ENCODE measurements at regions not wholly inside any gene's neighbourhood (a gene's known extent, or its start where the extent isn't known, plus 50 kb on each side); places are given as distances from the start of the nearest gene placed in this dataset.
A peak's percentile ranks its signal among the peaks of the same experiment; 100 is the strongest.

DNA sequence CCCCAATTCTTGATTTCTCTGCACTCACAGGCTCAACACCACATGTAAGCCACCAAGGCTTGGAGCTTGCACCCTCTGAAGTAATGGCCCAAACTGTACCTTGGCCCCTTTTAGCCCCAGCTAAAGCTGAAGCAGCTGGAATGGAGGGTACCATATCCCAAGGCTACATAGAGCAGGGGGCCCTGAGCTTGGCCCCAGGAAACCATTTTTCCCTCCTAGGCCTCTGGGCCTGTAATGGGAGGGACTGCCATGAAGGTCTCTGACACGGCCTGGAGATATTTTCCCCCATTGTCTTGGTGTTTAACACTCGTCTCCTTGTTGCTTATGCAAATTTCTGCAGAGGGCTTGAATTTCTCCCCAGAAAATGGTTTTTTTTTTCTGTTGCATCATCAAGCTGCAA is 69.7 kb downstream of the SKA1 start:
- no peak for DNase-seq

DNA sequence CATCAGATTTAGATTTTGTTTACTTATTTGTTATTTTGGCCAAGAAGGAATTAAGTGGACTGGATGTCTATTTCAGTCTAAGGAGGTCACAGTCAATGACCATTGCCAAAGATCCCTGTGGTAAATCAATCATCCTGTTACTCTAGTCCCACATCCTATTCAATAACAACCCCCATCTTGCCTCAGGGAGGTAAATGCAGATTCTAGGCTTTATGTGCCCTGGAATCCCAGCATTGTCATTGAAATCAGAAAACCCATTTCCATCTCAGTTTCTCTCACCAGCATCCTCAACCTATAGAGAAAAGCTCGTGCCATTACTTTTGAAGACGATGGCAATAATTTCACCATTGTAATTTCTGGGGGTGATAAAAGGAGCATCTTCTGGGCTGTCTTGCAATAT is 71.8 kb downstream of the SKA1 start:
- no peak for DNase-seq

DNA sequence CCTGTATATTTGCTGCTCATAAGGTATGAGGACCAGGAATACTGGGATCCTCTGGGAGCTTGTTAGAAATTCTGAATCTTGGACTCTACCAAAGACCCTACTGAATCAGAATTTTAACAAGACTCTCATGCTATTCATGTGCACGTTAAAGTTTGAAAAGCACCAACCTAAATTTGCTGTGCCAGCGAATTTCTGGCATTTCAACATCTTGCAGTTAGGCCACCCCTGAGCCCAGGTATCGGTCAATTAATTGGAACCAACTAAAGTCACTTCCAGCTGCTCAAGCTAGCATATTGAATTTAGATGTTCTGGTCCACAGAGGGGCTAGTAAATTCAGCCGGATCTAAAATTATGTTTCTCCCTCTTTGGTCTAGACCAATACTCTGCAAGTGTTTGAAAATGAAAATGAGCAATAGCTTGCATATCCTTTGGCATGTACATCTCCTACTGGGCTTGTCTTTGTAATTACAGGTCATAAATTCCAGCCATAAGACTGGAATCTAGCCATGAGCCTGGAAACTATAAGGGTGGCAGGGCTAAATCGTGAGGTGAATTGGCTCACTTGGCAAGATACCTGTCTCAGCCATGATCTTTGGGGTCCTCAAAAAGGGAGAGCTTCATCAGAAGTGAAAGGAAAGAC is 72.4 kb downstream of the SKA1 start:
- no peak for DNase-seq

DNA sequence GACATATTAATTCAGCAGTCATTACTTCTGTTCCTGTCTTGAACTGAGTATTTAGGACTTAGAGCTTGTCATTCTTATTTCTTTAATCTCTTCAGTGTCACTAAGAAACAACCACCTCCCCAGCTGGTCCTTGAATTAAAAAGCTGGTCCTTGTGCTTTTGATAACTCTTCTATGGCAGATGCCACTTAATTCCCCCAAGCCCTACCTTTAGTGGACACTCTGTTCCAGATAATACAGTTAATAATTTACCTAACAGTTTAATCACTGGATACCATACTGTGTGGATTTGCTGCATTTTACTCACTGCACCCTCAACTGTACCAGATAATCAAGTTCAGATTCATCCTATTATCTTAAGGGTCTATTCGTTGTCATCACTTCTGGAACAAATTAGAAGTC is 73.1 kb downstream of the SKA1 start:
- DNase-seq = no peak

DNA sequence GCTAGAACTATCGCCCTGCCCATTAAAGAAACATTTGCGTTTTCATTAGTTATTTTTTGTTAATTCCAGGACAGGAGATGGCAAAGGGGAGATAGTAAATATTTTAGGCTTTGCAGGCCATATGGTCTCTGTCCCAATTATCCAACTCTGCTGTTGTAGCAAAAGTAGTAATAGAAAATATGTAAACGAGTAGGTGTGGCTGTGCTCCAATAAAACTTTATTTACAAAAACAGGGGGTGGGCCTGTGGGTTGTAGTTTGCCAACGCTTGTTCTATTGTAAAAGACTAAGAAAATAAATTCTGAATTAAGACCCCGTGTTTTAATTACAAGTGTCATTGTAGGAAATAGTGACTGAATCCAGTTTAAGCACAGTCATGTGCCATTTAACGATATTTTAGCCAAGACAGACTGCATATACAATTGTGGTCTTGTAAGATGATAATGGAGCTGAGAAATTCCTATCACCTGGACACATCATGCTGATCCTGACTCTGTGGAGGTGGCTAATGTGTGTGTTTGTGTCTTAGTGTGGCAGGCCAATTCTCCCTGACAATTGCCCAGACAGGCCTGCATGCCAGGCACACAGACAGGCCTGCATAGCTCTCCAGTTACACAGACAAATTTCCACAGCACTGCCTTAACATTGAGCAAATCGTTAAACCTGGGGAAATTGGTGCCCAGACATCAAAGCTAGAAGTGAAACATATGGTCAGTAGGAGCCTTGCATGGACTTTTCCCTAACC is 76.4 kb downstream of the SKA1 start:
- no peak for DNase-seq

DNA sequence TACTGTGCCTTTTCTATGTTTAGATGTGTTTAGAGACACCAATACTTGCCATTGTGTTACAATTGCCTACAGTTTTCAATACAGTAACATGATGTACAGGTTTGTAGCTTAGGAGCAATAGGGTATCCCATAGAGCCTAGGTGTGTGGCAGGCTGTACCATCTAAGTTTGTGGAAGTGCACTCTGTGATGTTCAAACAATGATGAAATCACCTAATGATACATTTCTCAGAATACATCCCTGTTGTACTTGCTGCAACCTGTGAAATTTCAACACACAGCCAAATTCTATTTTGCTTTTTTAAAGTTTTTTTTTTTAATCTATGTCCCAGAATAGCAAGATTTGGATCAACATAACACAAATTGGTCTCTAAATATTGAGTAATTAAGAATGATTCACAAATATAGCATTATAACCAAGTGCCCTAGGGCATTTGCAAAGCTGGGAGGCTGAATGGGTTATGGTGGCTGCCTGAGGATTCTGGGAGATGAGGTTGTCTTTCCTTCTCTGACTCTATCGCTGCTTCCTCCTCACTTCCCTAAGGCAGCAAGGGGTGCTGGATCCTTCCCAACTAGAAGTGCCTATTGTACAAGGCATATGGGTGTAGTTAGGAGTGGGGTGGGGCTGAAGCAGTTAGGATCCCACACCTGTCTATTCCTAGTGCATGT is 78.3 kb downstream of the SKA1 start:
- no peak for DNase-seq

DNA sequence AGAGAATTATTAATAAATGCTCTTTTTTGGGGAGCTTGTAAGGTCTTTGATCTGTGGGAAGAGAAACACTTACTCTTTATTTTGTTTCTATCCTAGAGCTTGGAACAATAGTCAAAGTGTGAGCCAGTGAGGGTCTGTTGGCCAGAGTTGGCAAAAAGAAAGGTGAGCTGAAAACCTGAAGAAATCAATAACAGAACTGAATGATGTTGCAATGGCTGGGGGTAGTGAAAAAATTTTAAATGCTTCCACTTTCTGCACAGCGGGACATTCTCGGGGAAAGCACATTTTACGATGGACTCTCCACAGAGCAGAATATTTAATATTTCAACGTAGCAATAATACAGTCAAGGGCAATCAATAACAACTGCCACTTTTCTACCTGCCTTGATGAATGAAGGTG is 78.9 kb downstream of the SKA1 start:
- no peak for DNase-seq

DNA sequence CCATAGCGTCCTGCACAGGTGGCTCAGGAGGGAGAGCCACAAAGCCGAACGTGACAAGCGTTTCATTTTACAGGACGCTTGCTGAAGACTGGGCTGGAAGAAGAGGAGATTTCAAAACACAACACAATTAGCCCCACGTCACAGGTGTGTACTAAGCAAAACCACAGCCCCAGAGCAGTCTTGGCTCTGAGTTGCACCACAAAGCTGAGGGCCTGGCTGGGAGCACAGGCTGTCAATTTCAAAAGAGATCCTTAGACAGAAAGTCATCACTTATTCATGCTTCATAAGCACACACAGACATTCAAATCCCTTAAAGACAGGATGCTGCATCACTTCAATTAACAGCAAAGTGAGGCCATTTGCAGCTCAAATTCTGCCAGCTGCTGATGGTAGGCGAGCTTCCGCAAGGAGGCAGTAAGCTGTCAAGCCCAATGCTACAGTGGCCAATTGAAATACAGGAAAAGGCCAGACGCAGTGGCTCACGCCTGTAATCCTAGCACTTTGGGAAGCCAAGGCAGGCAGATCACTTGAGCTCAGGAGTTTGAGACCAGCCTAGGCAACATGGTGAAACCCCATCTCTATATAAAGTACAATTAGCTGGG is 79.6 kb downstream of the SKA1 start:
- no peak for DNase-seq

DNA sequence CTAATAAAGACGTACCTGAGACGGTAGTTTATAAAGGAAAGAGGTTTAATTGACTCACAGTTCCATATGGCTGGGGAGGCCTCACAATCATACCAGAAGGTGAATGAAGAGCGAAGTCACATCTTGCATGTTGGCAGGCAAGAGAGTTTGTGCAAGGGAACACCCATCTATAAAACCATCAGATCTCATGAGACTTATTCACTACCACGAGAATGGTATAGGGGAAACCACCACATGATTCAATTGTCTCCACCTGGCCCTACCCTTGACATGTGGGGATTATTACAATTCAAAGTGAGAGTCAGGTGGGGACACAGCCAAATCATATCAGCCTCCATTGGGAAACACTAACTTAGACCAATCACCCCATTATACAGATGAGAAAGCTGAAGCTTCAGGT is 81.4 kb downstream of the SKA1 start:
- DNase-seq = no peak

DNA sequence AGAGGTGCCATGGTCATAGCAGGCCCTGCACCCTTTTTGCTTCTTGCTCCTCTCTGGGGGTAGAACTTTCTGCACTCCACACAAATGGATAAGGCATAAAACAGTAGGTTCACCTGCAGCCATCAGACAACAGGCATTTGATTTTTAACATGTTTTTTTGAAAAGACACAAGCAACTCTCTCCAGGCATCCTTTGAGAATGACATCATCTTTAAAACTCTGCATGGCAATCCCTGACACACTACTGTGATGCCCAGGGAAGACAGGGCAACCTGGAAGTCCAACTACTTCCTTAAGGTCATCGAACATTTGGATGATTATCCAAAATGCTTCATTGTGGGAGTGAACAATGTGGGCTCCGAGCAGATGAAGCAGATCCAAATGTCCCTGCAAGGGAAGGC is 82.8 kb downstream of the SKA1 start:
- no peak for DNase-seq

DNA sequence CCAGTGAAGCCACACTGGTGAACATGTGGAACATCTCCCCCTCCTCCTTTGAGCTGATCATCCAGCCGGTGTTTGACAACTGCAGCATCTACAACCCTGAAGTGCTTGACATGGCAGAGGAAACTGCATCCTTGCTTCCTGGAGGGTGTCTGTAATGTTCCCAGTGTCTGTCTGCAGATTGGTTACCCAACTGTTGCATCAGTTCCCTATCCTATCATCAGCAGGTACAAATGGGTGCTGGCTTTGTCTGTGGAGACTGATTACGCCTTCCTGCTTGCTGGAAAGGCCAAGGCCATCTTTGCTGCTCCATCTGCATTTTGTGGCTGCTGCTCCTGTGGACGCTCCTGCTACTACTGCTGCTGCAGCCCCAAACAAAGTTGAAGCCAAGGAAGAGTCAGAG is 83.5 kb downstream of the SKA1 start:
- DNase-seq = no peak

DNA sequence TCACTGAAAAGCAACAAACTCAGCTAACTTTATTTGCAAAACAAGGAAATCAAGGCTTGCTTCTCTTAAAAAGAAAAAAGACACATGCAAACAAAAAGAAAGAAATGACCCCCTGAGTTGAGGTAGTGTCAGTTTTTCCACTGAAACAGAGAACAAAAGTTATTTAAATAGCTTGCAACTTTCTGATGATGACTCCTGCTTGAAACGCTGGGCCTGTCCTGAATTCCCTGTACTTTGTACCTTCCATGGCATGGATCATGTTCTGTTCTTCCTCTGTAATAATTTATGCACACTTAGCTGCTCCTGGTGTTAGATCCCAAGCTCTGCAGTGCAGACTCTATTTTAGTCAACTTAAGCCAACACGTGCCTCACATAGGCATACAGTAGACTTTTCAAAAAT is 84.0 kb downstream of the SKA1 start:
- no peak for DNase-seq

DNA sequence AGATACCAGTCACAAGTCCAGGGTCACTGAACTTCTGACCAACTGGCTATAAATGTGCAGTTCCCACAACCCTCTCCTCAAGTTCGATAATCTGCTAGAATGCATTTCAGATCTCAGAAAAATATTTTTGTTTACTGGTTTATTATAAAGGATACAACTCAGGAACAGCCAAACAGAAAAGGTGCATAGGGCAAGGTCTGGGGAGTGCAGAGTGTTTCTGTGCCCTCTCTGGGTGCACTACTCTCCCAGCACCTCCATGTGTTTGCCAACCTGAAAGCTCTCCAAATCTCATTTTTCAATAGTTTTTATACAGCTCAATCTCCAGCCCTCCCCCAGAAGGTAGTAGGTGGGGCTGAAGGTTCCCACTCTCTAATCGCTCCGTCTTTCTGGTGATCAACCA is 85.2 kb downstream of the SKA1 start:
- no peak for DNase-seq

DNA sequence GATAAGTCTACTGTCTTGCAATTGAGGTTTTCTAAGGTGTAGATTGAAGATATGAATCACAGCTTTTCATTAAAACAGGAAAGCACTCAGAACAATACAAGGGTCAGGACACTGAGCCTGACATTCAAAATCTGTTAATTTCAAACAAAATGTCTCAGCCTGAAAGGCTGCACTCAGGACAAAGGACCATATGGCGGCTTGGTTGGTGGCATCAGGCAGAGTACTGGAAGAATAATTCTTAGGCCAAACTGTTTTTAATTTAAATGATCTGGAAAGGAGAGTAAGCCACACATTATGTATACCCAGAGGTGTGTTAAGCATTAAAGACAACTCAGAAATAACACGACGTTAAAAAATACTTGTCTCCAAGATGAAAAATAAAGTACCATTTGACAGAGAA is 85.9 kb downstream of the SKA1 start:
- DNase-seq = no peak

DNA sequence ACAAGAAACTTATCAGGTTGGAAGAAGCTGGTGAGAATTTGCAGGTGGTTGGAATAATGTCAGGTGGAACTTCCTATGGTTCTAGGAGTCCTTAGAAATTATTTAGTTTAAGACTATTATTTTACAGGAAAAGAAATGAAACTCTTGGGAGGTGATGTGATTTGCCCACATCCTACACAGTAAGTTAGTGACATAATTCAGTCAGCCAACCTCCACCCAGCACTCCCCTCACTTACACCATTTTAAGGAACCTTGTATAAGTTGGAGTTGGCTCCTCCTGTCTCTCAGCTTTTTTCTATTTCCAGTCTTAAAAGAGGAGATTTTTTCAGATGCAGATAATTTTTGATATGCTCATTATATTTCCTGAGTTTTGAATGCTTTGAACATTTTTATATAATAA is 86.4 kb downstream of the SKA1 start:
- no peak for DNase-seq

DNA sequence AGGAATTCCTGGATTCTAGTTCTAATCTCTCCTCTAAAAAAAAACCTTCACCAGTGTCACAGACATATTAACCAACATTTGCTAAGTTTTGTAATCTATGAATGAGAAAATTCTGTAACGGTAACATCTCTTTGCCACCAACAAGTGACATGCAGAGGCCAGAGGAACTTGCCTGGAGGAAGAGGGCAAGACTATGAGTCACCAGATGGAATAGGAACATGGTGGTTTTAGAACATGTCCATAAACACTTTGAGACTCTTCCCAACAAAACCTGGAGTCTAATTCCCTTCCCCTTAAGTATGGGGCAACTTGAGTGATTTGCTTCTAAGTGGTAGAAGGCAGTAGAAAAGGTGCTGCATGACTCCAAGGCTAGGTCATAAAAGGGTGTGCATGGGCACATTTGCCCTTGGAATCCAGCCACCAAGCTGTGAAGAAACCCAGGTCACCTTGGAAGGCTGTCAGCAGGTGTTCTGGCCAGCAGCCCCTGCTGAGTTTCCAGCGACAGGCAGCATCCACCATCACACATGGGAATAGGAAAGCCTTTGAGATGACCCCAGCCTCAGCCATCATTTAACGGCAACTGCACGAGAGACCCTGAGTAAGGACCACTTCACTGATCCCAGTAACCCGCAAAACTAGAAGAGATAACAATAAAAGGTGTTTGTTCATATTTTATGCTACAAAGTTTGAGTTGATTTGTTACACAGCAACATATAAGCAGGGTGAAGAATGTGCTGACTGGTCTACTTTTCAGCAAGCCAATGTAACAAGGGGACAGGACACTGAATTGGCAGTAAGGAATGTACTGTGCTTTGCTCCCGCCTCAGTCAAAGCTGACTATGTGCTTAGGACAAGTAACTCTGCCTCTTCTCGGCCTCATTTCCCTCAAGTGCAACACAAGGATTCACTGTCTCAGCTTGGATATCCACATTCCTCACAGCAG is 90.6 kb downstream of the SKA1 start:
- DNase-seq = no peak

DNA sequence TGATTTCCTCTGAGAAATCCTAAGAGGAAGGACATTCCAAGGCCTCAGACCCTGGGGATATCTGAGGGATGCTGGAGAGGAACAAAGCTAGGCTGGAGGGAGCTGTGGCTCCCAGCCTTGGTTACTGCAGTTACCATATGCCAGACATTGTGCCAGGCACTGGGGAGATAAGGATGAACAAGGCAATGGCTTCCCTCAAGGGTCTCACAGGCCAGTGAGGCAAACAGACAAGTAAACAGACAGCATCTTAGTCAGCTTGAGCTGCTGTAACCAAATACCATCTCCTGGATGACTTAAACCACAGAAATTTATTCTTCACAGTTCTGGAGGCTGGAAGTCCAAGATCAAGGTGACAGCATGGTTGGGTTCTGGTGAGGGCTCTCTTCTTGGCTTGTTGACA is 91.8 kb downstream of the SKA1 start:
- DNase-seq = no peak

DNA sequence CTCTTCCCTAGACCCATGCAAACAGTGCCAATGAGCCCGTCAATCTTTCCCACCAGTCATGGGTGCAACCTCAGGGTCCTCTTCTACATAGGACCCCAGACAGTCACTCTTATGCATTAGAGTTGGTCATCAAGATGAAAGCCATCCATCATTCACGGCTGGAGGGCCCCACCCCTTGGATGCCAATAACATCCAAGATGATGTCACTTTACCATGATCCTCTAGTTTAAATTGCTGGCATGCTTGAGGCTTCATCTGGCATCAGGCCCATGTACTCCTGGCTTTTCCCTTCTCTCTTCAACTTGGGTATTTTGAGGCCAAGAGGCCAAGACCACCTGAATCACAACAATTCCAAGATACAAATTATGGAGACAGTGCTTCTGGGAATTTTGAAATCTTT is 91.1 kb upstream of the MAPK4 start:
- DNase-seq = no peak

DNA sequence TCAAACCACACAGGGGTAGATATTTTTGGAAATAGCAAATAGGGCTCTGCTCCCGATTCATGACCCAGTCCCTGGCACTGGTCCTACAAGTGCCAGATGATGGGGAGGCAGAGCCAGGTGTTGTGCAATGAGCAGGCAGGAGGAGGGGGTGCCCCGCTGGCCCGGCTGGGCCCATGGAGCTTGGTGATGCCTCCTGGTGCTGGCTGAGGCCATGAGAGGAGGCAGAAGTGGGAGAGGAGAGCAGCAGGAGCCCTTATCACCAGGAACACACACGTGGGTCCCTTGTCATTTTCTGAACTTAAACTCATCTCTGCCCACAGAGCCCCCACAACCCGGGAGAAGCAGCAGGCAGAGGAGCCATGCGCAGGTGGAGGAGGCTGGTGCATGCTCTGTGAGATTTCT is 90.5 kb upstream of the MAPK4 start:
- no peak for DNase-seq

DNA sequence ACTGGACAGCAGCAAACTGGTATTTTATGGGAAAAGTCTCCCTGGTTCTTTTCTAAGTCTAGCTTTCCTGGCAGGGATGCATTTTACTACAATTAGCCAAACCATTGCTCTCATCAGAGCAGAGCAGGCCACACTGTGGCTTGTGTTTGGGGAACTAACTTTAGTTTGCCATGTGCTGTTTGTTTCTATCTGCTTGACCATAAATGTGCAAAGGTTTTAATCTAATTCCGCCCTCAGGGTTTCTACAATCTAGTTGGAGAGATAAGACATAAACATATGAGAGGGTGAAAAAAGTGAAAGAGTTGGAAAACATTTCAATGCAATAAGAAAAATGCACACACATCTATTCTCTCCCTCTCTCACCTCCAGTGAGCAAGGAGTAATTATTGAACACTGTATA is 86.9 kb upstream of the MAPK4 start:
- no peak for DNase-seq

DNA sequence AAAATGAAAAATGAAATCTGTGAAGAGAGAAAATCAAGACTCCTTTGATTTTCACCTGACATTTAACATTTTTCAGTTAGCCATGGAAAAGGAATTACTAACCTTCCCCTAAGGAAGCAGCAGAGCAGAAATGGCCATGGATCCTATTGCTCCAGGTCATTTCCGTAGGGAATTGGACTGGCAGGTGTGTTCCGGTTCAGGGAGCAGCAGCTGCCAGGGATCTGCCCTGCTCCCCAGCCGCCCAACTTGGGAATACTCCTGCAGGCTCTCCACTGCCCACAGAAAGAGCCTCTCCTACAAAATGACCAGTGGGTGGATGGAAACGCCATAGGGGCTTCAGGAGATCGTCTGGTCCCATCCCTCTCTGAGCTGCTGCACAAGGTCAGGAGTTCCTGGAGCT is 86.0 kb upstream of the MAPK4 start:
- DNase-seq = peak; percentile 31

DNA sequence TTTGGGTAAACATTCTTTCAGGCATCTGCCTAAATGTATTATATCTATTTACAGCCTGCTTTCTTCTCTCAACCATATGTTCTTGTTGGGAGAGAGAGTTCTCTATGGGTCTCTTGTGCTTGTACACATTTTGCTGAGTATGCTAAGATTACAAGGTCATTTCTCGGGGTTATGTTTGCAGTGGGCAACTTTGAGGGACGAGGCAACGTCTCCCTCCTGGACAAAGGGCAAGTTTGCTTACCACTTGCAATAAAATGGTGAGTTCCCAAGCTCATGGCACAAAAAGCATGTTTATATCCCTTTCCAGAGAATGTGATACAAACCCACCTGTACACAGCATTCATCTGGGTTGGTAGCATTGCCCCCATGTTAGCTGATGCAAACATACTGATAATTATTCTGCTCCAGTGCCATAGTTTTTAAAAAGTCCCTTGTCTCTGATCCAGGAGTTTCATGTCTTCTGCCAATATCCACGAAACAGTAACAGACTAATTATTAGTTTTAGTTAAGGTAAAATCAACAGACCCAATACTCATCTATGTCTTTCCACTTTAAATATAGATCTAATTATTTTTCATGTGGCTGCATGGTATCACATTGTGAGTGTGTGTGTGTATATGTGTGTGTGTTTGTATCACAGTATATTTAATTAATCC is 84.2 kb upstream of the MAPK4 start:
- no peak for DNase-seq
